HG03103 (cell line): ENCODE measurements at regions not wholly inside any gene's neighbourhood (a gene's known extent, or its start where the extent isn't known, plus 50 kb on each side); places are given as distances from the start of the nearest gene placed in this dataset.
"Not testable (repeated sequence)": the region's sequence is repeated elsewhere in the genome, so short reads cannot be mapped to it uniquely, and the experiment has no call there.

Experiments used
- ATAC-seq: cut with Tn5 transposase; IDR thresholded peaks from one replicate; pipeline ENCODE4 v1.9.1; 2021; ENCODE audit warnings: low read depth; ENCODE audit not compliant: unreplicated experiment

- not testable (repeated sequence) for ATAC-seq
Observed at GRCh38 chr7:73176813-73177212, 91.0 kb upstream of the SPDYE9 start.

GRCh38 chr7:73175322-73175721 is 89.5 kb upstream of the SPDYE9 start:
- not testable (repeated sequence) for ATAC-seq

- not testable (repeated sequence) for ATAC-seq
Observed at GRCh38 chr7:73170902-73171301, 85.1 kb upstream of the SPDYE9 start.

- ATAC-seq, result not testable (repeated sequence)
Observed at GRCh38 chr7:73170415-73170814, 84.6 kb upstream of the SPDYE9 start.

- not testable (repeated sequence) for ATAC-seq
Observed at GRCh38 chr7:73166152-73166551, 80.3 kb upstream of the SPDYE9 start.

- ATAC-seq, result not testable (repeated sequence)
Observed at GRCh38 chr7:73162680-73163079, 76.8 kb upstream of the SPDYE9 start.

- ATAC-seq, result not testable (repeated sequence)
Observed at GRCh38 chr7:73161727-73162126, 75.9 kb upstream of the SPDYE9 start.

- ATAC-seq, result not testable (repeated sequence)
Observed at GRCh38 chr7:73157169-73157661, 71.4 kb upstream of the SPDYE9 start.

- not testable (repeated sequence) for ATAC-seq
Observed at GRCh38 chr7:73156510-73157168, 70.8 kb upstream of the SPDYE9 start.

GRCh38 chr7:73154586-73155038 is 68.8 kb upstream of the SPDYE9 start:
- ATAC-seq, result peak; percentile 88

GRCh38 chr7:73153921-73154585 is 68.2 kb upstream of the SPDYE9 start:
- not testable (repeated sequence) for ATAC-seq

- ATAC-seq, result not testable (repeated sequence)
Observed at GRCh38 chr7:73148570-73148969, 62.7 kb upstream of the SPDYE9 start.

GRCh38 chr7:73147681-73148080 is 61.8 kb upstream of the SPDYE9 start:
- ATAC-seq, result not testable (repeated sequence)

- not testable (repeated sequence) for ATAC-seq
Observed at GRCh38 chr7:73143993-73144392, 58.2 kb upstream of the SPDYE9 start.

- not testable (repeated sequence) for ATAC-seq
Observed at GRCh38 chr7:73137922-73138321, 52.1 kb upstream of the SPDYE9 start.
